Stomach (tissue), 4 donors: ENCODE measurements at regions not wholly inside any gene's neighbourhood (a gene's known extent, or its start where the extent isn't known, plus 50 kb on each side); places are given as distances from the start of the nearest gene placed in this dataset.

Source experiments
- CTCF ChIP-seq, 7 experiments: fragments of 450-650 bp in 4 of 7; fragments of 200-600 bp in 3 of 7; sonication (generic) in 3 of 7; IDR thresholded peaks; one replicate each; pipeline ENCODE4 v1.5.1; 2016 to 2019; ENCODE audit warnings: antibody characterized with exemption in 7 of 7, control low read depth in 2 of 7, mild to moderate bottlenecking in 1 of 7
- EP300 ChIP-seq: sonication (generic); formaldehyde crosslinking; IDR thresholded peaks from one replicate; pipeline ENCODE4 v1.6.1; 2017; ENCODE audit warnings: antibody characterized with exemption
- POLR2A ChIP-seq, 4 donors: fragments of 450-650 bp; IDR thresholded peaks; one replicate each; pipeline ENCODE4 v1.6.1; 2016; ENCODE audit warnings: antibody characterized with exemption in 4 of 4, control low read depth in 2 of 4, mild to moderate bottlenecking in 1 of 4, moderate library complexity in 1 of 4

GRCh38 chr18:5064841-5065370, 132.2 kb downstream of the AKAIN1 start:
- TF ChIP-seq POLR2A (IDR thresholded peaks at IDR 0.05) (no peak), CTCF (IDR thresholded peaks at IDR 0.05) (no peak), EP300 (no peak)
